Glutamatergic neuron (in vitro differentiated cells): ENCODE measurements at regions not wholly inside any gene's neighbourhood (a gene's known extent, or its start where the extent isn't known, plus 50 kb on each side); places are given as distances from the start of the nearest gene placed in this dataset.

Experiments used
- DNase-seq: peaks from one replicate; pipeline ENCODE4 v3.0.0; 2022
- H3K27ac Mint-ChIP-seq: one replicate; pipeline ENCODE4 v1.8.0; 2020; ENCODE audit warnings: mild to moderate bottlenecking, mixed read lengths, inconsistent platforms; ENCODE audit not compliant: unreplicated experiment
- H3K27me3 Mint-ChIP-seq: one replicate; pipeline ENCODE4 v1.8.0; 2020; ENCODE audit warnings: mild to moderate bottlenecking, moderate library complexity, mixed read lengths, inconsistent platforms; ENCODE audit not compliant: unreplicated experiment
- H3K36me3 Mint-ChIP-seq: one replicate; pipeline ENCODE4 v1.8.0; 2020; ENCODE audit warnings: mild to moderate bottlenecking, mixed read lengths, inconsistent platforms; ENCODE audit not compliant: unreplicated experiment
- H3K4me1 Mint-ChIP-seq: one replicate; pipeline ENCODE4 v1.8.0; 2020; ENCODE audit warnings: mild to moderate bottlenecking, low read depth, mixed read lengths, inconsistent platforms; ENCODE audit not compliant: unreplicated experiment
- H3K4me3 Mint-ChIP-seq: one replicate; pipeline ENCODE4 v1.8.0; 2020; ENCODE audit warnings: mild to moderate bottlenecking, mixed read lengths, inconsistent platforms; ENCODE audit not compliant: unreplicated experiment
- H3K9me3 Mint-ChIP-seq: one replicate; pipeline ENCODE4 v1.8.0; 2020; ENCODE audit warnings: mild to moderate bottlenecking, moderate library complexity, mixed read lengths, inconsistent platforms; ENCODE audit not compliant: unreplicated experiment
- CTCF ChIP-seq: fragments of 200-600 bp; sonication (generic); IDR thresholded peaks from one replicate; pipeline ENCODE4 v1.5.0; 2021; ENCODE audit not compliant: partially characterized antibody, unreplicated experiment

GRCh38 chr11:41519696-41520095, 60.2 kb upstream of the LRRC4C start:
- Mint-ChIP-seq H3K27ac (no peak overlapping the region), H3K4me1 (no peaks in the 10 kb centered on the region), H3K36me3 (no peaks in the 10 kb centered on the region), H3K27me3 (no peaks in the 10 kb centered on the region), H3K4me3 (no peak overlapping the region), H3K9me3 (no peaks in the 10 kb centered on the region)
- no peak for TF ChIP-seq CTCF
- no peak for DNase-seq

- Mint-ChIP-seq H3K4me1 (no peaks in the 10 kb centered on the region), H3K27me3 (no peaks in the 10 kb centered on the region), H3K36me3 (no peaks in the 10 kb centered on the region), H3K9me3 (no peaks in the 10 kb centered on the region), H3K27ac (no peak overlapping the region), H3K4me3 (no peak overlapping the region)
- no peak for DNase-seq
- TF ChIP-seq CTCF: no peak
Observed at GRCh38 chr11:41522391-41522790, 62.9 kb upstream of the LRRC4C start.

GRCh38 chr11:41522899-41523672, 63.6 kb upstream of the LRRC4C start:
- Mint-ChIP-seq H3K4me1 (no peaks in the 10 kb centered on the region), H3K4me3 (no peak overlapping the region), H3K27ac (no peak overlapping the region), H3K27me3 (no peaks in the 10 kb centered on the region), H3K36me3 (no peaks in the 10 kb centered on the region), H3K9me3 (no peaks in the 10 kb centered on the region)
- TF ChIP-seq CTCF: no peak
- DNase-seq: no peak

- Mint-ChIP-seq H3K27ac (no peak overlapping the region), H3K36me3 (no peaks in the 10 kb centered on the region), H3K4me3 (no peak overlapping the region), H3K4me1 (no peaks in the 10 kb centered on the region), H3K9me3 (no peaks in the 10 kb centered on the region), H3K27me3 (no peaks in the 10 kb centered on the region)
- no peak for DNase-seq
- no peak for TF ChIP-seq CTCF
Observed at GRCh38 chr11:41527530-41527929, 68.1 kb upstream of the LRRC4C start.

GRCh38 chr11:41532413-41532812, 73.0 kb upstream of the LRRC4C start:
- Mint-ChIP-seq H3K27me3 (no peaks in the 10 kb centered on the region), H3K27ac (no peak overlapping the region), H3K4me3 (no peak overlapping the region), H3K36me3 (no peaks in the 10 kb centered on the region), H3K9me3 (no peaks in the 10 kb centered on the region), H3K4me1 (no peaks in the 10 kb centered on the region)
- TF ChIP-seq CTCF: no peak
- no peak for DNase-seq
